ENCODE measurements at regions not wholly inside any gene's neighbourhood (a gene's known extent, or its start where the extent isn't known, plus 50 kb on each side); places are given as distances from the start of the nearest gene placed in this dataset.

DNA sequence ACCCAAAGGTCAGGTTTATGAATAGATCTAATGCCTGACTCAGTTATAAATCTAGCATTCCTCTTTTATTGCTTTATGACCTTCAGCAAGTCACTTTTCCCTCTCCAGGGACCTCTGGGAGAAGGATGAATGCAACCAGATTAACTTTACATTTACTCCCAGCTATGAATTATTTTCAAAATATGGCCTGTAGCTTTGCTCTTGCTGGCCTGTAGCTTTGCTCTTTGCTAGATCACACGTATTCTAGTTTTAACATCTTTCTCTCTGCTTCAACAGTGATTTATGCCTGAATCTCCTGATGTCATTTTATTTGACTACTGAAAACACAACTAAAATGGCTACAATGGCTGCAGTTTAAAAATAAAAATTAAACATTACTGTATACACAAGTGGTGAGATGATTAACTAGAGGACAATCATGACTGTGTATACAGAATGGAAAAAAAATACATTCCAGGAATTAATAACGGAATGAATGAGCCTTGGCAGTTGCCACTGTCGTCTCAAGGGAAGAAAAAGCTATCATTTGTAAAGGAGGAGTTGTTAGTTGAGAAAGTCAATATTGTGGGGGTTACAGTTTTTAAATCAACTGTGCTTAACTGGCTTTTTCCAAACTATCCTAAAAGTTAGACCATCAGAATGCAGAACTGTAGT is 434.5 kb upstream of the GOT2 start:
- Histone ChIP-seq H3K27ac (replicated peaks in 1 of 4) (no peak overlapping the region), H3K4me1 (peaks cover 0 to 11% (median 8%) of the 10 kb centered on the region in 4 donors), H3K27me3 (no peaks in the 10 kb centered on the region), H3K4me3 (no peak overlapping the region), H3K9me3 (no peaks in the 10 kb centered on the region), H3K36me3 (no peaks in the 10 kb centered on the region)
- 20% methylated on average over 3 of the region's 3 CpGs for WGBS
- TF ChIP-seq EP300 (IDR thresholded peaks at IDR 0.05) (no peak), POLR2A (IDR thresholded peaks at IDR 0.05; ENCODE audit: low read depth) (no peak), POLR2AphosphoS5 (IDR thresholded peaks at IDR 0.05) (no peak), CTCF (IDR thresholded peaks at IDR 0.05) (no peak)
- DNase-seq (ENCODE audit: extremely low spot score), result no peak
- intact Hi-C loops (cut with DNase I), result no loop called here

DNA sequence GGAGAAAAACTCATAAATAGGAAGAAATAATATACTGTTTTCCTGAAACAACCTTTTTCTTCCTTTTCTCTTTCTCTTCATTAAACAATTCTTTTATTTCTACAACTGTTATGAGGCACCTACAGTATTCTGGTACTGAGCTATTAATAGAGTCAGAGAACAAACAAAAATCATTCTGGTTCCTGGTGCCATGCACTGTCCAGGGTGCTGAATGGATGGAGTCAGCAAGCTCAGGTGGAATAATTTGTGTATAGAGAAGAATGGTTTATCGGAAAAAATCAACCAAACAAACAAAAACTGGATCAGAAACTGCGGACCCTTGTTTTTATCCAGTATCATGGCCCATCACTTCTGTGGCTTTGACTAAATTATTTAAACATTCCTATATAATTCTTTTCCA is 430.3 kb upstream of the GOT2 start:
- TF ChIP-seq CTCF (IDR thresholded peaks at IDR 0.05), result no peak
- no peak for TF ChIP-seq EP300 (IDR thresholded peaks at IDR 0.05)
- TF ChIP-seq POLR2A (IDR thresholded peaks at IDR 0.05; ENCODE audit: low read depth), result no peak
- TF ChIP-seq POLR2AphosphoS5 (IDR thresholded peaks at IDR 0.05), result no peak
- no peaks in the 10 kb centered on the region for H3K27me3 ChIP-seq
- intact Hi-C loops (cut with DNase I), result no loop called here
- H3K4me1 ChIP-seq, result peaks cover 0 to 11% (median 8%) of the 10 kb centered on the region in 4 donors
- no peak for DNase-seq (ENCODE audit: extremely low spot score)
- H3K27ac ChIP-seq (replicated peaks in 1 of 4), result no peak overlapping the region
- H3K4me3 ChIP-seq, result no peak overlapping the region
- 90% methylated on average over 2 of the region's 2 CpGs for WGBS
- H3K9me3 ChIP-seq, result no peaks in the 10 kb centered on the region
- no peaks in the 10 kb centered on the region for H3K36me3 ChIP-seq

DNA sequence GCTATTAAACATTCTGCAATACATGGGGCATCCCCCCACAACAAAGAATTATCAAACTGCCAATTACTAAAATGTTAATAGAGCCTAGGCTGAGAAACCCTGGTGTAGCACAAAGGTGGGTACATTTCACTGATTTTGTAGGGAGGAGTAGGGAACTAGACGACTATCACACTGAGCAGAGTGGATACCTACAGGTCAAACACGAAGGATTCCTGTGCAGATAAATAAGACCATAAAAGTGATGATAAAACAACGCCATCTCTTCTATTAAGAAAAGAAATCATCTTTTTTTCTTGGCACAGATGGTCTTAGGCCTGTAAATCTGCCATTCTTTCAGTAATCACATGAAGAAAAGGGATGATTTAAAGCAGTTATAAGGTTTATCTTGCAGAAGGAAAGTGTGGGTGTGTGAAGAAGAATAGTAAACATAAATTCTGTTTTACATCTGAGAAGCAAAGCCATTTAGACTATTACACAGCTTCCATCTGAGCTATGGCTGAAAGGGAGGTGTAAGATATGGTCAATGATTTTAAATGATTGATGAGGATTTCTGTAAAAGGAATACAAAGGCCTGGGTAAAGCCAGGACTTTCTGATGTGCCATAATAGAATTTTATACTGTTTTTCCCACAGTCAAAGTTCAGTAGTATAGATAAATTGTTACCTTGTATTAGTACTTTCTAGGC is 429.4 kb upstream of the GOT2 start:
- no peak overlapping the region for H3K27ac ChIP-seq (replicated peaks in 1 of 4)
- H3K36me3 ChIP-seq, result no peaks in the 10 kb centered on the region
- intact Hi-C loops (cut with DNase I), result no loop called here
- TF ChIP-seq CTCF (IDR thresholded peaks at IDR 0.05) (no peak), EP300 (IDR thresholded peaks at IDR 0.05) (no peak), POLR2A (IDR thresholded peaks at IDR 0.05; ENCODE audit: low read depth) (no peak), POLR2AphosphoS5 (IDR thresholded peaks at IDR 0.05) (no peak)
- H3K9me3 ChIP-seq, result no peaks in the 10 kb centered on the region
- H3K4me1 ChIP-seq, result peaks cover 0 to 6% (median 4%) of the 10 kb centered on the region in 4 donors
- 79% methylated on average over 3 of the region's 3 CpGs for WGBS
- H3K4me3 ChIP-seq, result no peak overlapping the region
- DNase-seq (ENCODE audit: extremely low spot score), result no peak
- H3K27me3 ChIP-seq, result no peaks in the 10 kb centered on the region

DNA sequence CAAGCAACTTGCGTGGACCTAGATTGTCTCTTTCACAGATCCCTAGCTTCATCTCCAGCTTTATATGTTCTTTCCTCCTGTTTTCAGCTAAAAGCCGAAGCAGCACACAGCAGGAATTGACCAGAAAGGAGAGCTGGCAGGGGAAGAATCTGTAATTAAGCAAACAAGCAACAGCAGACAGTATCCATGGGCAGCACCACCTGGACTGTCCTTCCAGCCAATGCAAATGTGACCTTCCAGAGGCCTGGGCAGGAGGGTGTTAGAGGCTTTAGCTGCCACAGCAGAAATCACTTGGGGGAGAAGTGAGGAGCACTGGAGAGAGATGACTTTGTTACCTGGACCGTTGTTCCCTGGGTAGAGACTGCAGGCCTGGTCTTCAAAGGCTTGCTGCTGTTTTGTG is 427.6 kb upstream of the GOT2 start:
- Histone ChIP-seq H3K27ac (replicated peaks in 1 of 4) (no peak overlapping the region), H3K9me3 (no peaks in the 10 kb centered on the region), H3K27me3 (no peaks in the 10 kb centered on the region), H3K4me1 (no peaks in the 10 kb centered on the region), H3K36me3 (no peaks in the 10 kb centered on the region), H3K4me3 (no peak overlapping the region)
- TF ChIP-seq POLR2A (IDR thresholded peaks at IDR 0.05; ENCODE audit: low read depth) (no peak), EP300 (IDR thresholded peaks at IDR 0.05) (no peak), POLR2AphosphoS5 (IDR thresholded peaks at IDR 0.05) (no peak), CTCF (IDR thresholded peaks at IDR 0.05) (no peak)
- DNase-seq (ENCODE audit: extremely low spot score), result no peak
- WGBS, result 91% methylated on average over 3 of the region's 3 CpGs
- intact Hi-C loops (cut with DNase I), result no loop called here
